ENCODE measurements at regions not wholly inside any gene's neighbourhood (a gene's known extent, or its start where the extent isn't known, plus 50 kb on each side); places are given as distances from the start of the nearest gene placed in this dataset.
"Not testable (repeated sequence)": the region's sequence is repeated elsewhere in the genome, so short reads cannot be mapped to it uniquely, and the experiment has no call there.

DNA sequence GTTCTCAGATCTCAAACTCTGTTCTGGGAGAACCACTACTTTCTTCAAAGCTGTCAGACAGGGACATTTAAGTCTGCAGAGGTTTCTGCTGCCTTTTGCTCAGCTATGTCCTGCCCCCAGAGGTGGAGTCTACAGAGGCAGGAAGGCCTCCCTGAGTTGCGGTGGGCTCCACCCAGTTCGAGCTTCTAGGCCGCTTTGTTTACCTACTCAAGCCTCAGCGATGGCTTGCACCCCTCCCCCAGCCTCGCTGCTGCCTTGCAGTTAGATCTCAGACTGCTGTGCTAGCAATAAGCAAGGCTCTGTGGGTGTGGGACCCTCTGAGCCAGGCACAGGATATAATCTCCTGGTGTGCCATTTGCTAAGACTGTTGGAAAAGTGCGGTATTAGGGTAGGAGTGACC lies 115.1 kb downstream of the YIPF5 start:
- DNase-seq (ENCODE audit: low read depth, low spot score) = not testable (repeated sequence)

DNA sequence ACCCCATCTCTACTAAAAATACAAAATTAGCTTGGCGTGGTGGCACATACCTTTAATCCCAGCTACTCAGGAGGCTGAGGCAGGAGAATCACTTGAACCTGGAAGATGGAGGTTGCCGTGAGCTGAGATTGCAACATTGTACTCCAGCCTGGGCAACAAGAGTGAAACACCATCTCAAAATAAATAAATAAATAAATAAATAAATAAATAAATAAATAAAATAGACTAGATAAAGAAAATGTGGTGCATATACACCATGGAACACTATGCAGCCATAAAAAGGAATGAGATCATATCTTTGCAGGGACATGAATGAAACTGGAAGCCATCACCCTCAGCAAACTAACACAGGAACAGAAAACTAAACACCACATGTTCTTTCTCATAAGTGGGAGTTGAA lies 110.4 kb downstream of the YIPF5 start:
- not testable (repeated sequence) for DNase-seq (ENCODE audit: low read depth, low spot score)

DNA sequence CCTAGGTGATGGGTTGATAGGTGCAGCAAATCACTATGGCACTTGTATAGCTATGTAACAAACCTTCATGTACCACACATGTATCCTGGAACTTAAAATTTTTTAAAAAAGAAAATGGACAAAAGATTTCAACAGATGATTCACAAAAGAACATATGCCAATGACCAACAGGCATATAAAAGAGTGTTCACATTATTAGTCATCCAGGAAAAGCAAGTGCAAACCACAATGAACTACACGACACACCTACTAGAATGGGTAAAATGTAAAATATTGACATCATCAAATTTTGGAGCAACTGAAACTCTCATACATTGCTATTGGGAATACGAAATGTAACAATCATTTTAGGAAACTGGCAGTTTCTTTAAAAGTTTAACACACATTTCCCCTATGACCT lies 109.9 kb downstream of the YIPF5 start:
- DNase-seq (ENCODE audit: low read depth, low spot score) = no peak

DNA sequence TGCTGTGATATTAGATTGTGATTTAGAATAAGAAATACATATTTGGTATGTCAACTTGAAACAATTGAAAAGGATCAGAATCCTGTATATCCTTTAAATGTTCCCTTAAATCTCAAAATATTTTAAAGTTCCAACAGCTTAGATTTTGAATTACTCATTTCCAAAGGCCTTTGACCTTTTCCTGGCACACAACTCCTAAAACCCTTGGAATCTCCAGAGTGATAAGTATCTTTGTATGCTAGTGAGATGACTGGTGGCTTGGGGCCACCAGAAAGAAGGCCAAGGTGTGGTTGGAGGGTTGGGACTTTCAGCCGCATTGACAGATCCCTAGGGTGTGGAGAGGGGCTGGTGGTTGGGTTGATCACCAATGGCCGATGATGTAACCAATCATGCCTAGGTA lies 104.7 kb downstream of the YIPF5 start:
- no peak for DNase-seq (ENCODE audit: low read depth, low spot score)

DNA sequence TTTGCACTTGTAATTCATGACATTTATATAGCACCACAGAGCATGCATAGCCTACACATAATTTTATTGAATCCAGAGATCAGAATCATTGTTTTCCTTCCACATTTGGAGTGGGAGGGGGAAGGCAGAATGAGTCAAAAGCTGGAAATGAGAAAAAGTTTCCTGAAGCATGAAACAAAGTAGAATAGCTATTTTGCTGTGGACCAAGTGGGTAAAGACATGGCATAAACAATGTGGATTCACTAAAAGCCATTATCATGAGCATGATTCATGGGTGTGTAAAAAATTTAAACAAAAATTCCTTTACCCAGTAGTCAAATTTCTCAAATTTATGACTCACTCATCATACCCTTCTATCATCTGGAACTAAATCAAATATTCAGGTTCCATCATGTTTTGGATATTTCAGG lies 97.9 kb downstream of the YIPF5 start:
- DNase-seq (ENCODE audit: low read depth, low spot score) = no peak

DNA sequence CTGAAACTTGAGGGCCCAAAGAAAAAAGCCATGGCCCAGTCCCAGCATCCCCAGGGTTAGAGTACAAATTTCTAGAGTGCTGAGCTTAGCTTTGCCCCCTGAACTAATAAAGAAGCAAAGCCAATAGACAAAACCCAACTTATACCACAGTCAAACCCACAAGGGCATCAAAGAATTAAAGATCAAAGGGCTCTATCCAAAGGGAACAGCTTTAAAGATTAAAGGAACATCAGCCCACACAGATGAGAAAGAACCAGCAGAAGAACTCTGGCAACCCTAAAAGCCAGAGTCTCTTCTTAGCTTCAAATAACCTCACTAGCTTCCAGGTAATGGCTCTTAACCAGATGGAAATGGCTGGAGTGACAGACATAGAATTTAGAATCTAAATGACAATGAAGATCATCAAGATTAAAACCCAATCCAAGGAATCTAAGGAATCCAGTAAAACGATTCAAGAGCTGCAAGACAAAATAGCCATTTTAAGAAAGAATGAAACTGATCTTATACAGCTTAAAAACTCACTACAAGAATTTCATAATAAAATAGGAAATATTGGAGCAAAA lies 93.9 kb downstream of the YIPF5 start:
- no peak for DNase-seq (ENCODE audit: low read depth, low spot score)

DNA sequence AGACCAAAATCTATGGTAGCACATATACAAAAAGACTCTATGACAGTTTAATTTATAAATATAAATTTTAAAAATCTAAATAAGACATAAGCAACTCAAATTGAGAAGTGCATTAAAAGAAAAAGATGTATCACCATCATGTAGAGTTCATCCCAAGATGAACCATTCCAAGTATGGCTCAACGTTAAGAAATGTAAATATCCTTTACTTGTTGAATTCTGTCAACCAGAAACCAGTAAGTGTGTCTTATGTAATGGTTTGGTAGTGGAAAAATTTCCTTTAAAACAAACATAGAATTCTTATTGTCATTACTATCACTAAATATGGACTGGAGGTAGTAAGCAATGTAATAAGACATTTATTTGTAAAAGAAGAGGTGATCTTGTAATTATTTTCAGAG lies 87.3 kb downstream of the YIPF5 start:
- no peak for DNase-seq (ENCODE audit: low read depth, low spot score)

DNA sequence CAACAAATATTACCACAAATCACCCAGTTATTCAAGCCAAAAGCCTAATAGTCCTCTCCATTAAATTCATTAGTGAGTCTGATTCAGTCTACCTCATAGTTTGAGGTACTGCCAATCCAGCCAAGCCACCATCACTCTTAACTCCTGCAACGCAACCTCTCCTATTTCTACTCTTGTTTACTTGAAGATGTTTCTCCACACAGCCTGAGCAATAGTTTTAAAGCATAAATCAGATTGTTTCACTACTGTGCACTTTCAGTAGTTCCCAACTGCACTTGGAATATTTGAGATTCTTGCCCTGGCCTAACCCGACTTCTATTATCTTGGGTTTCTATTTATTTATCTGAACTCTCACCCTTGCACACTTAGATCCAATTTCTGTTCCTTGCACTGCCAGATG lies 85.5 kb downstream of the YIPF5 start:
- no peak for DNase-seq (ENCODE audit: low read depth, low spot score)

DNA sequence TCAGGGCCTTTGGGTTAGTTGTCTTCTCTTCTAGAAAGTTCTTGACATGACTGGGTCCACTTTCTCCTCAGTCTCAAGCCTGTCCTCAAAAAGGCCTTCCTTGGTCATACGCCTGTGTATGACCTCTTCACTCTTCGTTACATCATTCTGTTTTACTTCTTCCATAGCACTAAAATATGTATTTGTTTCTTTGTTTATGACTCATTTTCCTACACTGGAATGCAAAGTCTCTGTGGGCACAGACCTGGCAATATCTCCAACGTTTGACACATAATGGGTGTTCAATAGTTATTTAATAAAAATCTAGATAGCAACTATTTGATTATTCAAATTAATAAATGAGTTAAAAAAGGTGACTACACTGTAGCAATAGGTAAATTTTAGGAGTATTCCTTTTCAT lies 85.1 kb downstream of the YIPF5 start:
- no peak for DNase-seq (ENCODE audit: low read depth, low spot score)

DNA sequence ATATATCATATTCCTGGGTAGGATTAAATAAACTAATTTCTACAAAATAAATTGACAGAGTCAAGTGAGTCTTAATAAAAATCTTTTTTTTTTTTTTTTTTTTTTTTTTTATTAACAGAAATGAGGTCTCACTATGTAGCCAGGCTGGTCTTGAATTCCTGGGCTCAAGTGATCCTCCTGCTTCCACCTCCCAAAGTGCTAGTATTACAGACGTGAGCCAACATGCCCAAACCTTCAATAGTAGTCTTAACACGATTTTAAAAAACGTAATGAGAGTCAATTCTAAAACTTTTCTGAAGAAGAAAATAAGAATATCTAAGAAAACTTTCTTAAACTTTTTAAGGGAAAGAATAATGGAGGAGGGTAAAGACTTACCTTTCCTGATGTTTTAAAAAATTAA lies 84.2 kb downstream of the YIPF5 start:
- DNase-seq (ENCODE audit: low read depth, low spot score) = no peak

DNA sequence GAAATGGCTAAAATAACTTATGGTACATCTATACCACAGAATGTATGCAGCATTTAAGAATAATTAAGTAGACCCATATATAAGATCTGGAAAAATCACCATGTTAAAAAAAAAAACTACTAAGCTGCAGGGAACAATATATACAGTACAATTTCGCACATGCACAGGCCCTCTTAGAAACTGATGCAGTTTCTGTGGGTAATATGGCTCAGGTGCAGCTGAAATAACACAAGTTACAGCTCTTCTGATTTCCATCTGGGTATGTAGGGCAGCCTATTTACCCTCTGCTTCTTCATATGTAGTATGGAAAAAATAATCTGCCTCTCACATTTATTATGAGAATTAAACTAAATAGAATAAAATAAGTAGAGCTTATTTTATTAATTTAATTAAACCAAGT lies 82.9 kb downstream of the YIPF5 start:
- no peak for DNase-seq (ENCODE audit: low read depth, low spot score)

DNA sequence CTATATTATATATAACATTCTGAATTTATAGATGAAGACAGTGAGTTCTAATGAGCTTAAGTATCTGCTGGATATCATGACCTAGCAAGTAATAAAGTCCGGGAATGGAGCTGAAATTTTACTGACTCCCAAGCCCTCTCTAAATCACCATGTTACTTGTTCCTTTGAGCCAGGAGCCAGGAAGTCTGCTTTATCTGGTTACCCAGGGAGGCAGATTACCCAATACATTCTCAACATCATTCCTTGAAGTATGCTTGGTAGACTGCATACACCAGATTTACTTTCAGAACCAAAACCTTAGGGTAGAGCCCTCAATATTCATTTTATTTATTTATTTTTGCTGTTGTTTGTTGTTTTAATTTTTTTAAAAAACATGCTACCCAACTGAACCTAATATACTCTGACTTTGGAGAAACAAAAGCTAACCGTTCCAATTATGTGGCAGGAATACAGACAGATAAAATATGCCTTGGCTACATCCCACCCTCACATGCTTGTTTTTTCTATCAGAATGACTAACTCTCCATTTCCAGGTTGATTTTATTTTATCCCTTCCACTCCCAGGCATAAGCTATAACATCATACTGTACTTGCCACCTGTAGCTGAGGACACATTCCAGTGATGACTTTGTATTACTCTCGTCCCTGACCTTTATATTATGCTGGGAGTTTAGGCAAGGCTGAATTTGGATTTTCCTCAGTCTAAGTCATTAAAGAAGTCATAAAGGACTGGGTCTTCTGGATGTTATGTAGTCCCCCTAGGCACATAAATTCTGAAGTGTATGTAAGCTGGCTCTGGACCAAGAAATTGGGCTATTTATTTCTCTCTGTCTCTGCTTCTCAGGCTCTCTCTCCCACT lies 82.0 kb downstream of the YIPF5 start:
- no peak for DNase-seq (ENCODE audit: low read depth, low spot score)

DNA sequence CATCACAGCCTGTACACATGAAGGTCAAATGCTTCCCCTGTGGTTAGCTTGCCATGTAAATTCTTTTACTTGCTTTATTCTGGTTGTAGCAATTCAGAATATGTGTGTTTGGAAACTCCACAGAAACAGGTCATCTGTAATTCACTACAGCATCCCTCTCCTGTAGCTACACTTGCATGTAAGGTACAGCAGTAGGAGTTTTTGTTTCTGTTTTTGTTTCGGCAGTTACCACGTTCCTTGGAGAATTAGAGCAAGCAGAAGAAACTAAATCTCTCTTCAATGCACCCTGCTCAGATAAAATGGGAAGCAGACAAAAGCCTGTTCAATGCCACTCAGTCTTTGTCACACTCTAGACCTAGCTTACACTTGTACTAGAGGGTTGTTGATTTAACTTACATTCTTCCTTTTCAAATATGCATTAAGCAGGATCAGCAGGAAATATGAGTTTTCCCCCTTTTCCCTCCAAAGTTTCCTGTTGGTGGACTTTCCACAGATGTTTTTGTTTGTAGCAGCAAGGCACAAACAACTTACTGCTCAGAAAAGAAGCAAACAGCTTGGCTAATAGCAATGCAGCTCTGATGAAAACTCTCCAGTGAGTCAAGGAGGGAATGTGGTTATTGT lies 80.9 kb downstream of the YIPF5 start:
- no peak for DNase-seq (ENCODE audit: low read depth, low spot score)

DNA sequence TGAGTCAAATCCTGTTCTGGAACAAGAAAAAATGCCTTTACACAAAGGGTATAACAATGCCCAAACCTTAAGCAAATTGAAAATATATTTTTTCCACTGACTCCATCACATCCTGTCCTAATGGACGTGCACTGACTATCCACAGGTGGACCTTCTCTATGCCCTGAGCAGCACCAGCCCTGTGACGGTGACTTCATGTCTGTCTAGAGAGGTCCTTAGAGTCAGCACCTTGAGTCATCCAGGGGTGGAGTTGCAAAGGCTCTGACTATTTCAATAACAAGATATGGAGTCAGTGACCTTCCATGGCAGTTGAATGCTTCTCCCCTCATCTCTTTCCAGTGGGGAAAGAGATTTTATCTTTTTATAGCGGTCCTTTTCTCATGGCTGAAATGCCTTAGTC lies 78.0 kb downstream of the YIPF5 start:
- no peak for DNase-seq (ENCODE audit: low read depth, low spot score)

DNA sequence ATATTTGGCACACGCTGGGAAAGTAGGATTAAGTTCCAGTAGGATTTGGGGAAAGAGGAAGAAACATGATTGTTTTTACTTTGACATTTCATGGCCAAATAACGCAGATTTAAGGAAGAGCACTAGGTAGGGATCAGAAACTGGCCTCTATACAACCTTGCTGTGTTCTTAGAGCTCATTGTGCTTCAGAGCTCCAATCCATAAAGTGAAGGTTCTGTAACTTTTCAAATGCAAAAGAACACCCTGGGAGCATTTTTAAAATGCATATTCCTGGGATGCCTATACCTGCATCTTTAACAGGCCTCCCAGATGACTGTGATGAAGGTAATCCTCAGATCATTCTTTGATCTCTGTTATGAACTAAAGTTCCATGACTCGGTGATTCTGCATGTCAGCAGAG lies 77.1 kb downstream of the YIPF5 start:
- no peak for DNase-seq (ENCODE audit: low read depth, low spot score)

DNA sequence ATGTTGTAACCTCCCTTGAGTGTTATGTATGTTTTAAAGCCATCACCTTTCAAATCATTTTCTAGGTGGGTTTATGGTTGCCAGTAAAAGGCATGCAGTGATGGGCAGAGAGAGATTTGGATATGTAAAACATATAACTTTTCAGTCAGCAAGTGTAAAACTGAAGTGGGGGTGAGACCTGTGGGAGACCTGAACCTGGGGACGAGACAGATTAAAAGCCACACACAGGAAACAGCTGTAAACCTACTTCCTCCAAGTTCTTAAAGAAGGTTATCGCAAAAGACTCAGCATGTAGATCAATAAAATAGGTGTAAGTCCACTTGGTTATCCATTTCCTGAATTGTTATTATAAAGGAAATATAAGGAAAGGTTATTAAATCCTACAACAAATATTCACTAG lies 76.6 kb downstream of the YIPF5 start:
- DNase-seq (ENCODE audit: low read depth, low spot score) = no peak

DNA sequence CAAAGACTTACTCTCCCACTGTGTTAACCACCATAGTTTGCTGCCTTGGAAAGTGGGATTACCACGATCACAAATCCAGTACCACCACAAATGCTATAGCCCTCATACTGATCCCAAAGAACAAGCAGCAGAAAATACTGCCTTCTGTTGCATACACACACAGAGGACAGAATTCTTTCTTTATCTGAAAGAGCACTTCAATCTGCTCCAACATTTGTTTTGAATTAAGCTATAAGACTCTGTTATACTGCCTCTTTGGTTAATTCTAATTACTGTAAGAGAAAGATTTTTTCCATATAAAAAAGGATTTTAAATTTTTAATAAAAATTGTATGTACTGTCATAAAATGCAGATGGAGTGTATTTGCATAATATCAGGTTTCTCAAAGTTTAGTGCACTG lies 69.8 kb downstream of the YIPF5 start:
- no peak for DNase-seq (ENCODE audit: low read depth, low spot score)

DNA sequence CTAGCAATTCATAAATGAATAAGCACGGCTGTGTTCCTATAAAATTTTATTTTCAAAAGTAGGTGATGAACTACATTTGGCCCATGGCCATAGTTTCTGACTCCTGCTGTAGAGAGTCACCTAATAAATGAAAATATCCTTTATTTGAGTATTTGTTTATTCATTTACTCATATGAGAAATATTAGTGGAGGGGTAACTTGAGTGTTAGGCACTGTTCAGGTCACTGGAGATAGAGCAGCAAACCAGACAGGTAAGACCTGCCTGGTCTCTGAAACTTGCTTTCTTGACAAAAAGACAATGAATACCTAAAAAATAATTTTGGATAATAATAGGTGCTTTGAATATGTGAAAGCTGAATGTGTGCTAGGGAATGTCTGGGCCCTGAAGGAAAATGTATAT lies 68.8 kb downstream of the YIPF5 start:
- no peak for DNase-seq (ENCODE audit: low read depth, low spot score)

DNA sequence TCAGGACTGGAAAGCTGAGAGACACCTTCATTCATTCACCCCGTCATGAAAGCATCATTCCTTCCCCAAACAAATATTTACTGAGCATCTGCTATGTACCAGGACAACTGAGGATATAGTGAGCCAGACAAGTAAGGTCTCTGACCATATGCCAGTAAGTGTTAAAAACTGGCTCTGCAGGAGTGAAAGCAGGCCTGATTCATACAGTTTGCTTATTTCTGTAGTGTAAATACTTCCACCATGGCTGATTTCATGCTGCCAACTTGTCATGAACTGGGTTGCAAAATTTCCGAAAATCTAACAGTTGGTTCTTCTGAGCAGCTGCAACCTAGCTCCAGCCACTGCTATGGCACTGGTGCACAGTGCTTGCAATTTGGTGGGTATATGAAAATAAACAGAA lies 68.1 kb downstream of the YIPF5 start:
- DNase-seq (ENCODE audit: low read depth, low spot score) = no peak

DNA sequence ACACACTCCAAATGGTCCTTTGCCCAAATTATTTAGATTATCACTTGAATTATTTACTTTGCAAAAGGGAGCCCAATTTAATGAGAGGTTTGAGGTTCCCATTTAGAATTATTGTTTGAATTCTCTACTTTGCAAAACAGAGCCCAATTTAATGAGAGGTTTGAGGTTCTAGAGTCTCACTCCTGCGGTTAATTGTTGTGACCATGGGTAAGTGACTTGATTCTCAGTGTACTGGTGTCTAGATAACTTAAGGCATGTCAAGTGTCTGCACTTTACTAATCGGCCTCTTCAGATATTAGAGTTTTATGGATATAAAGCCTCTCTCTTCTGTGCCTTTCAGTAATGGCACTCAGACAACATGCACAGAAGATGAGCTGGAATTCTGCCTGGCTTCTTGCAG lies 67.5 kb downstream of the YIPF5 start:
- DNase-seq (ENCODE audit: low read depth, low spot score) = no peak

DNA sequence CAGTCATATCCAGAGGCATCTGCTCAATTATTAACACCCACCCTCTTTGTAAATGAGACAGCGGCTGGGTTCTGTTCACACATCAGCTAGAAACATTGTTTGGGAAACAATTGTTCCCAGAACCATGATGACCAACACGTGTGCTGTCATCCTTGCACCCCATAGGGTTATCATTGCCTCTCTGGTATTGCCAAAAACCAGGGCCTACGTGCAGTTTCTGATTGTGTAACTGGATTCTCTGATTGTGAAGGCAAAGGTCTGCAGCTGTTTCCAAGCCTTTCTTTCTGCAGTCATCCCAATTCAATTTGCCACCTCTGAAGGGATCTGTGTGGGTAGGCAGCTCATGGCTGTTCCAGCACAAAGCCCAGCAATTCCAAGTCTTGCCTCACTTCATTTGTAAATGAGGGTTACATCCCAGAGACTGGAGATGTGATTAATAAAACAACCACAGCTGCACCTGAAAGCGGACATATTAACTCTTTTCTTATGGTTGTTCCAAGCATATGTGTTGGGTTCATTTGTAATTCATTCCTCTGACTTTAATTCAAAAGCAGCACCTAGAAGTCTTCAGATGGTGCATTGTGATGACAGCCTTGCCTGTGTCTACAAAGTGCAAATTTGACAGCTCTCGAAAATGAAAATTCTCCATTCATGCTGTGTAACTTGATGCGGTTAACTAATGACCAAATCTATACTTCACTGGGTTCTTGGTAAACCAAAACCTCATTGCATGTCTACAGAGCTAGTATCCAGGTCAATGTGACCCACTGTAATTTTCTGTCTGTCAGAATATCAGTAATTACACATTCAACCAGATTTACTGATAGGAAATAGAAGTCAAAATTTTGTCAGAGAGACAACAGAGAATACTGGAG lies 66.6 kb downstream of the YIPF5 start:
- DNase-seq (ENCODE audit: low read depth, low spot score) = no peak

DNA sequence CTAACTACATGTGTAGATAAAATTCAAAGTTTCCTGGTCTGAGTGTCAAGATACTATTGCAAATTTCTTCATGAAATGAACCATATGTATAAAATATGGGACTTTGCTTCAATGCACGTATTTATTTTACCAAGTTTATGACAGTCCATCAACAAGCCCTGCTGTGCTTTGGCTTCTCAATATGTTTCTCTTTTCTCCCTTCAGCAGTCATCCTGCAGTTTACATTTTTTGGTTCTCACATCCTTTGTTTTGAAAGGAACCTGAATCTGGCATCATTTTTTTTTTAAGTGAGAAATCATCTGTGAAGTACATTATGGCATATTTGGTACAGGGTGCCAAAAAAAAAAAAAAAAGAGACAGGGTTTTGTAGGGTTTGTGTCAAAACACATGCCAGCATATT lies 65.1 kb downstream of the YIPF5 start:
- DNase-seq (ENCODE audit: low read depth, low spot score) = no peak

Measured in pulmonary artery endothelial cell (primary cell).